Activated T-helper 1 cell treated with anti-CD3 and anti-CD28 coated beads, Interleukin-12 subunit alpha, Interleukin-12 subunit beta, Interleukin-2, Interleukin-4 antibody, amounts not matched to agents 30 ng/mL and 10 ng/mL and 1 ng/mL, durations not matched to agents 14 hours and 24 hours and 36 hours (primary cell): ENCODE measurements at regions not wholly inside any gene's neighbourhood (a gene's known extent, or its start where the extent isn't known, plus 50 kb on each side); places are given as distances from the start of the nearest gene placed in this dataset.
"Not testable (repeated sequence)": the region's sequence is repeated elsewhere in the genome, so short reads cannot be mapped to it uniquely, and the experiment has no call there.

Experiments
- DNase-seq: peaks from one replicate; pipeline ENCODE4 v3.0.0; 2021; ENCODE audit warnings: low spot score
- H3K27ac Mint-ChIP-seq: one replicate; pipeline ENCODE4 v1.8.0; 2021; ENCODE audit warnings: mild to moderate bottlenecking, mixed read lengths
- H3K27me3 Mint-ChIP-seq: one replicate; pipeline ENCODE4 v1.8.0; 2022; ENCODE audit warnings: mild to moderate bottlenecking, moderate library complexity, mixed read lengths; ENCODE audit not compliant: insufficient read depth
- H3K36me3 Mint-ChIP-seq: one replicate; pipeline ENCODE4 v1.8.0; 2021; ENCODE audit warnings: low read depth, mixed read lengths
- H3K4me1 Mint-ChIP-seq: one replicate; pipeline ENCODE4 v1.8.0; 2021; ENCODE audit warnings: low read depth, mixed read lengths
- H3K4me3 Mint-ChIP-seq: one replicate; pipeline ENCODE4 v1.8.0; 2021; ENCODE audit warnings: mild to moderate bottlenecking, moderate library complexity, mixed read lengths
- H3K9me3 Mint-ChIP-seq: one replicate; pipeline ENCODE4 v1.8.0; 2021; ENCODE audit warnings: mixed read lengths
- intact Hi-C: fragments of 100-400 bp; cut with micrococcal nuclease; formaldehyde crosslinking; loops from one replicate; pipeline ENCODE4 v1.15.1; 2024

DNA sequence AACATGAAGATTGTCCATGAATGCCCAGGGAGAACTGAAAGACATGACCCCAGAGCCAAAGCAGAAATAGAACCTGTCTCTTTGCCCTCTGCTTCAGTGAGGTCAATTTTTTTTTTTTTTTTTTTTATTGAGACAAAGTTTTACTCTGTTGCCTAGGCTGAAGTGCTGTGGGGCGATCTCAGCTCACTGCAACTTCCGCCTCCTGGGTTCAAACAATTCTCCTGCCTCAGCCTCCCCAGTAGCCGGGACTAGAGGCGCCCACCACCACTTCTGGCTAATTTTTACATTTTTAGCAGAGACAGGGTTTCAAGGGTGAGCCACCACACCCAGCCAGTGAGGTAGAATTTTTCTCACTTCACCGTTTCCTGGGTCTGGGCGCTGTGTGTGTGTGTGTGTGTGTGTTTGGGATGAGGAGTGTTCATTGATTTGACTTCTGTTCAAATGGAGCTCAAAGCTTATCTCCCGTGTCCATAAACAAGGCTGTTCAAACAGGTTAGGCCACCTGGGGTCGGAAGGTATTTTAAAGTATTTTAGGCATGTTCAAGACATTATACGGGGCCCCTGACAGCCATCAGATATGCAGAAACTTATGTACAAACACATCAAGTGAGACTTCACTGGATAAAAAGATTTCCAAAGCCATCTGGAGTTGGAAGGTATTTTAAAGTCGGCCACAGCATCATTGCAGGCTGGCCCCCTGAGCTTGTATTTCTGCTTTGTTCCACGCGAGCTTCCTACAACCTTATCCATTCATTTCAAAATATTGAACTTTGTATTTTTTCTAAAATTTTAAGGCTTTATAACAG is 93.8 kb downstream of the MAP3K8 start:
- H3K27me3 Mint-ChIP-seq: no peaks in the 10 kb centered on the region
- no peak for DNase-seq
- H3K27ac Mint-ChIP-seq: peak overlapping the region; percentile 72
- H3K9me3 Mint-ChIP-seq: no peaks in the 10 kb centered on the region
- intact Hi-C loops: loop anchor here (5.0 kb wide), 1 partner anchor 36 kb away; no protein-coding TSS in a partner anchor
- peaks cover 65% of the 10 kb centered on the region for H3K4me1 Mint-ChIP-seq
- peaks cover 4% of the 10 kb centered on the region for H3K36me3 Mint-ChIP-seq
- H3K4me3 Mint-ChIP-seq: peak overlapping the region; percentile 55

DNA sequence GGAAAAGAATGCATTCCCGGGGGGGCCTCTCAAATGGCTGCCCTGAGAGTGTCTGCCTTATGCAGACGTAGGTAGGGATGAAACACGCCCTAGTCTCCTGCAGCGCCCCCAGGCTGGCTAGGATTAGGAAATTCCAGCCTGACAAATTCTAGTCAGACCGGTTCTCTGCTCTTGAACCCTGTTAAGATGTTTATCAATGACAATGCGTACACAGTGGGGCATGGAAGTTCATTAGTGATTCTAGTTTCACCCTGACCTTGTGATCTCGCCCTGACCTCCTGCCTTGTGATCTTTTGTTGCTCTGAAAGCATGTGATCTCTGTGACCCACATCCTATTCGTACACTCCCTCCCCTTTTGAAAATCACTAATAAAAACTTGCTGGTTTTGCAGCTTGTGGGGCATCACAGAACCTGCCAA is 88.7 kb downstream of the MAP3K8 start:
- not testable (repeated sequence) for H3K4me3 Mint-ChIP-seq

DNA sequence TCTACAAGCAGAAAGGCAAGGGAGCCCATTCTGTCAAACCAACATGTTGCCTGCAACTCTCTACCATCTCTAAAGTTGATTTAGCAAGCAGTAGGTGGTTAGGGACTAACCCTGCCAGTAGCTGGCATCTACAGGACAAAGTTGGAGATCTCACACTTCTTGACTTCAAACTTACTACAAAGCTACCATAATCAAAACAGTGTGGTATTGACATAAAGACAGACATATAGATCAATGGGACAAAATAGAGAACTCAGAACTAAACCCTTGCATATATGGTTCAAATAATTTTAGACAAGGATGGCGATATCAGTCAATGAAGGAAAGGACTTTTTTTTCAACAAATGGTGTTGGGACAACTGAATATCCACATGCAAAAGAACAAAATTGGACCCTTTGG is 84.9 kb downstream of the MAP3K8 start:
- no peak for DNase-seq
- intact Hi-C loops: no loop called here
- Mint-ChIP-seq H3K4me3 (no peak overlapping the region), H3K27me3 (peaks cover 4% of the 10 kb centered on the region), H3K27ac (no peak overlapping the region), H3K9me3 (peaks cover 11% of the 10 kb centered on the region), H3K36me3 (peaks cover 6% of the 10 kb centered on the region), H3K4me1 (peaks cover 16% of the 10 kb centered on the region)

More for the DNA sequence above, 88.7 kb downstream of the MAP3K8 start:
- intact Hi-C loops, H3K36me3 Mint-ChIP-seq, H3K27ac Mint-ChIP-seq, DNase-seq, H3K27me3 Mint-ChIP-seq: not testable (repeated sequence)
- H3K9me3 Mint-ChIP-seq: peaks cover 11% of the 10 kb centered on the region
- H3K4me1 Mint-ChIP-seq: peaks cover 29% of the 10 kb centered on the region
